Ishikawa (cell line): ENCODE measurements at regions not wholly inside any gene's neighbourhood (a gene's known extent, or its start where the extent isn't known, plus 50 kb on each side); places are given as distances from the start of the nearest gene placed in this dataset.

Experiments
- CEBPB ChIP-seq: IDR thresholded peaks from 2 replicates; pipeline ENCODE4 v1.6.1; 2012
- CREB1 ChIP-seq: IDR thresholded peaks from 2 replicates; pipeline ENCODE4 v1.6.1; 2012; ENCODE audit warnings: low read depth
- EGR1 ChIP-seq: IDR thresholded peaks from 2 replicates; pipeline ENCODE4 v1.6.1; 2012
- EP300 ChIP-seq: IDR thresholded peaks from 2 replicates; pipeline ENCODE4 v1.6.1; 2012; ENCODE audit warnings: borderline replicate concordance
- FOXM1 ChIP-seq: IDR thresholded peaks from 2 replicates; pipeline ENCODE4 v1.6.1; 2012; ENCODE audit warnings: low read depth, borderline replicate concordance
- MAX ChIP-seq: IDR thresholded peaks from 2 replicates; pipeline ENCODE4 v1.6.1; 2012
- NFIC ChIP-seq: IDR thresholded peaks from 2 replicates; pipeline ENCODE4 v1.6.1; 2012
- RAD21 ChIP-seq: IDR thresholded peaks from 2 replicates; pipeline ENCODE4 v1.6.1; 2012; ENCODE audit warnings: low read depth
- REST ChIP-seq: IDR thresholded peaks from 2 replicates; pipeline ENCODE4 v1.6.1; 2012; ENCODE audit warnings: low read depth, mild to moderate bottlenecking
- TAF1 ChIP-seq: IDR thresholded peaks from 2 replicates; pipeline ENCODE4 v1.6.1; 2012; ENCODE audit warnings: low read depth, mild to moderate bottlenecking
- TCF12 ChIP-seq: IDR thresholded peaks from 2 replicates; pipeline ENCODE4 v1.6.1; 2012; ENCODE audit warnings: low read depth
- TEAD4 ChIP-seq: IDR thresholded peaks from 2 replicates; pipeline ENCODE4 v1.6.1; 2012
- YY1 ChIP-seq: IDR thresholded peaks from 2 replicates; pipeline ENCODE4 v1.6.1; 2012; ENCODE audit warnings: low read depth
- ZBTB7A ChIP-seq: IDR thresholded peaks from 2 replicates; pipeline ENCODE4 v1.6.1; 2012; ENCODE audit warnings: low read depth
- TF ChIP-seq, protein P1 (sequence below): IDR thresholded peaks from 2 replicates; pipeline ENCODE4 v1.6.1; 2012

GRCh38 chr10:58998924-58999713 is 177.3 kb upstream of the PHYHIPL start:
- TF ChIP-seq TCF12 (no peak), EP300 (no peak), TAF1 (no peak), YY1 (no peak)
- TF ChIP-seq, protein P1, sequence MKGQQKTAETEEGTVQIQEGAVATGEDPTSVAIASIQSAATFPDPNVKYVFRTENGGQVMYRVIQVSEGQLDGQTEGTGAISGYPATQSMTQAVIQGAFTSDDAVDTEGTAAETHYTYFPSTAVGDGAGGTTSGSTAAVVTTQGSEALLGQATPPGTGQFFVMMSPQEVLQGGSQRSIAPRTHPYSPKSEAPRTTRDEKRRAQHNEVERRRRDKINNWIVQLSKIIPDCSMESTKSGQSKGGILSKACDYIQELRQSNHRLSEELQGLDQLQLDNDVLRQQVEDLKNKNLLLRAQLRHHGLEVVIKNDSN: no peak

GRCh38 chr10:59000162-59000825 is 176.1 kb upstream of the PHYHIPL start:
- TF ChIP-seq EP300 (no peak), YY1 (no peak), MAX (no peak), RAD21 (no peak), ZBTB7A (no peak), TAF1 (no peak), CEBPB (no peak), TEAD4 (no peak), EGR1 (no peak), TCF12 (no peak), FOXM1 (no peak), NFIC (no peak), CREB1 (no peak), REST (no peak)
- TF ChIP-seq, protein P1: no peak

- TF ChIP-seq TAF1 (no peak), EGR1 (no peak), REST (no peak), MAX (no peak), EP300 (no peak)
Measured at GRCh38 chr10:59002011-59002410, 174.4 kb upstream of the PHYHIPL start.

DNA sequence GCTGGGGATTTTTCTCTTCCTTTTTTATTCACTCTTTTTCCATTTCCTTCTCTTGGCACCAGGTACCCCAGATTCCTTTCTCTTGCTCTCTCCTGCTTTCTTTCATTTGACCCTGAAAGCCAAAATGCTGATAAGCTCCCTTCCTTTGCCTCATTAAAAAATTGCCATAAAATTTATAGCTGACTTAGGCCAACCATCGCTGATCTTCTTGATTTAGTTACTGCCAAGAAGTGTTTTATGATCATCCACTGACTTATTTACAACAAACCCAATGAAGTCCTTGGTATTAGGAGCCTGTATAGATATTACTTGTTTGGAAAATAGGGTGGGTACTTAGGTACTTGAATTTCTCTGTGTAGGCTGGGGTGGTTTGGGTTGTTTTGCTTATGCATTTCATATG is 173.2 kb upstream of the PHYHIPL start:
- TF ChIP-seq EP300 (no peak), MAX (no peak), FOXM1 (no peak), YY1 (no peak), TCF12 (no peak), RAD21 (no peak), EGR1 (no peak), CEBPB (no peak), TEAD4 (no peak), NFIC (no peak), REST (no peak), CREB1 (no peak)
